AG08396 (cell line): ENCODE measurements at regions not wholly inside any gene's neighbourhood (a gene's known extent, or its start where the extent isn't known, plus 50 kb on each side); places are given as distances from the start of the nearest gene placed in this dataset.
"Not testable (repeated sequence)": the region's sequence is repeated elsewhere in the genome, so short reads cannot be mapped to it uniquely, and the experiment has no call there.

Experiments used
- DNase-seq: peaks from one replicate; pipeline ENCODE4 v3.0.0; 2012; ENCODE audit warnings: low spot score, mixed read lengths

GRCh38 chr3:64806668-64807605 lies 119.1 kb upstream of the ADAMTS9 start:
- DNase-seq, result no peak

- no peak for DNase-seq
Observed at GRCh38 chr3:64805978-64806377, 118.2 kb upstream of the ADAMTS9 start.

- DNase-seq, result no peak
Observed at GRCh38 chr3:64805248-64805647, 117.4 kb upstream of the ADAMTS9 start.

GRCh38 chr3:64803469-64803868 lies 115.7 kb upstream of the ADAMTS9 start:
- DNase-seq, result no peak

- no peak for DNase-seq
Observed at GRCh38 chr3:64802460-64802859, 114.7 kb upstream of the ADAMTS9 start.

GRCh38 chr3:64801856-64802255 lies 114.1 kb upstream of the ADAMTS9 start:
- no peak for DNase-seq

- DNase-seq, result no peak
Observed at GRCh38 chr3:64799606-64800005, 111.8 kb upstream of the ADAMTS9 start.

DNA sequence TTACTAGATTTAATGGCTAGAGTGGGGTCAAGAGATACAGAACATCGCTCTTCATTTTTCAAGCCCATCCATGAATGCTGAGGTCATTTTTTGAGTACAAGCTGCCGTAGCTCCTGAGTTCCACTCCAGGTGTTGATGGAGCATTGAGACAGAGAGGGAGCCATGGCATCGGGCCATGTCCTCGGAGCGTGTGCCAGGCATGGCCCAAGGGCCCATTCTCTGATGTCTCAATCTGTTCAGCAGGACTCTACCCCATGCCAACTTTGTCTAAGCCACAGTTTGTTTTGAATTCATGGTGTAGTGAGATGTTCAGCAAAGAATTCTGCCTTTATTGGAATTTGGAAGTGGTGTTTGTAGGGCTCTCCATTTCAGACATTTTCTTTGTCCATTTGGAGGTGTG lies 110.5 kb upstream of the ADAMTS9 start:
- no peak for DNase-seq

GRCh38 chr3:64796607-64797399 lies 109.0 kb upstream of the ADAMTS9 start:
- no peak for DNase-seq

- no peak for DNase-seq
Observed at GRCh38 chr3:64792445-64792844, 104.6 kb upstream of the ADAMTS9 start.

- no peak for DNase-seq
Observed at GRCh38 chr3:64789111-64789510, 101.3 kb upstream of the ADAMTS9 start.

- DNase-seq, result no peak
Observed at GRCh38 chr3:64783200-64783599, 95.4 kb upstream of the ADAMTS9 start.

- DNase-seq, result not testable (repeated sequence)
Observed at GRCh38 chr3:64780923-64781322, 93.1 kb upstream of the ADAMTS9 start.

DNA sequence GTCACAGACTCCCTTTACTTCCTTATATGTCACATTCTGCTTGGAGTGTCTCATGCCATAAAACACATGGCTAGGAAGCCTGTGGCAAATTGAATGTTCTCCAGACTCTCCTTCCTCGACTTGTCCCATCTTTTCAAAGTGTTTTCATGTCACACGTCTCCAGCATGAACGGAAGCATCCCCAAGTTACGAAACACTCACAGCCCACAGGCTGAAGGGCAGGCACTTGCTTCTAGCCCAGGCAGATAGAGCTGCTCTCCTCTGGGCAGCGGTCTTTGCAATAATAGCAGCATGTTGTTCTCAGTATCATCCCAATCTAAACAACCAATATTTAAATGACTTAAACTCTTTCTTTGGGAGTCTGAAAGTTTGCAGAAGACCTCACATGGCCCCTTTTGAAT lies 85.3 kb upstream of the ADAMTS9 start:
- DNase-seq, result no peak

GRCh38 chr3:64766440-64766839 lies 78.6 kb upstream of the ADAMTS9 start:
- DNase-seq, result no peak

- no peak for DNase-seq
Observed at GRCh38 chr3:64765947-64766346, 78.1 kb upstream of the ADAMTS9 start.

- no peak for DNase-seq
Observed at GRCh38 chr3:64764386-64764929, 76.7 kb upstream of the ADAMTS9 start.

GRCh38 chr3:64763980-64764379 lies 76.2 kb upstream of the ADAMTS9 start:
- no peak for DNase-seq

- DNase-seq, result no peak
Observed at GRCh38 chr3:64761729-64762128, 73.9 kb upstream of the ADAMTS9 start.

- no peak for DNase-seq
Observed at GRCh38 chr3:64760258-64760657, 72.5 kb upstream of the ADAMTS9 start.

DNA sequence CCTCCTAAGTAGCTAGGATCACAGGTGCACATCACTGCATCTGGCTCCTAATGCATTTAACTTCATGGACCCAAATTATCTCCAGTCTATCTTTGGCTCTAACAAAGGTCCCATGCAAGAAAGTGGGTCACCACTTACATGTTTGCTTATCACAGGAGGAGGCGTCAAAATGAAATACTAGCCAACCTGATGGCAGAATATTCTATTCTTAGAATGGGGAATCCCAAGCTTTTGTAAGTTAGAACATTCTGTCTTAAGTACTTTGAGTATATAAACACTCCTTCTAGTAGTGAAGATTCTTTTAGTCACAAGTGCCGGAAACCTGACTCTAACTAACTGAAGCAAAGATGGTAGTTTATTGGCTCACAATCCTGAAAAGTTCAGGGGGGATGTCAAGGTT lies 72.0 kb upstream of the ADAMTS9 start:
- DNase-seq, result no peak

- DNase-seq, result no peak
Observed at GRCh38 chr3:64756398-64756986, 68.7 kb upstream of the ADAMTS9 start.
